Gastrocnemius medialis (tissue), 4 donors: ENCODE measurements at regions not wholly inside any gene's neighbourhood (a gene's known extent, or its start where the extent isn't known, plus 50 kb on each side); places are given as distances from the start of the nearest gene placed in this dataset.
"Not testable (repeated sequence)": the region's sequence is repeated elsewhere in the genome, so short reads cannot be mapped to it uniquely, and the experiment has no call there.

Experiments
- ATAC-seq, 2 donors: fragments of 150-250 bp; one replicate each; pipeline ENCODE4 v1.9.1; 2016
- DNase-seq, 2 donors: peaks; one replicate each; pipeline ENCODE4 v3.0.0-alpha.2; 2019
- H3K27ac ChIP-seq, 4 donors: fragments of 200-600 bp; sonication (generic); 1 replicate in 1 of 4; 2 replicates in 3 of 4; pipeline ENCODE4 v1.5.1; 2016 to 2018; ENCODE audit warnings: mild to moderate bottlenecking in 2 of 4, moderate library complexity in 1 of 4
- H3K27me3 ChIP-seq, 3 donors: fragments of 200-600 bp; sonication (generic) in 2 of 3; 1 replicate in 1 of 3; 2 replicates in 2 of 3; pipeline versions ENCODE4 v1.5.1 to v1.6.0; 2016 to 2019; ENCODE audit warnings: mild to moderate bottlenecking in 1 of 3, moderate library complexity in 1 of 3
- H3K36me3 ChIP-seq, 2 donors: fragments of 200-600 bp; sonication (generic) in 1 of 2; one replicate each; pipeline ENCODE4 v1.5.1; 2017 to 2018
- H3K4me1 ChIP-seq, 2 donors: fragments of 200-600 bp; sonication (generic) in 1 of 2; one replicate each; pipeline ENCODE4 v1.5.1; 2016 to 2017; ENCODE audit warnings: mild to moderate bottlenecking in 2 of 2
- H3K4me3 ChIP-seq, 4 donors: fragments of 200-600 bp; sonication (generic) in 3 of 4; 1 replicate in 1 of 4; 2 replicates in 3 of 4; pipeline ENCODE4 v1.5.1; 2016 to 2019; ENCODE audit warnings: mild to moderate bottlenecking in 2 of 4
- H3K9me3 ChIP-seq, 3 donors: fragments of 200-600 bp; sonication (generic) in 2 of 3; 1 replicate in 1 of 3; 2 replicates in 2 of 3; pipeline ENCODE4 v1.5.1; 2016 to 2019
- CTCF ChIP-seq, 5 experiments: fragments of 450-650 bp in 3 of 5; fragments of 200-600 bp in 2 of 5; sonication (generic) in 2 of 5; IDR thresholded peaks in 4 of 5; conservative IDR thresholded peaks in 1 of 5; 1 replicate in 4 of 5; 2 replicates in 1 of 5; pipeline ENCODE4 v1.5.1; 2016 to 2019; ENCODE audit warnings: antibody characterized with exemption in 5 of 5, mild to moderate bottlenecking in 3 of 5, moderate library complexity in 3 of 5
- POLR2A ChIP-seq, 2 donors: fragments of 450-650 bp; IDR thresholded peaks; one replicate each; pipeline ENCODE4 v1.6.1; 2017; ENCODE audit warnings: antibody characterized with exemption in 2 of 2, mild to moderate bottlenecking in 2 of 2, moderate library complexity in 2 of 2
- in situ Hi-C, 4 donors: fragments of 200-750 bp; cut with MboI; loops; one replicate each; pipeline versions ENCODE4 v1.15.0 to v1.8.0; 2017; ENCODE audit warnings: low sequenced_read_pairs in 4 of 4
- intact Hi-C: fragments of 100-400 bp; cut with DNase I; formaldehyde crosslinking; loops from one replicate; pipeline ENCODE4 v1.15.1; 2023; ENCODE audit warnings: low total_unique reads

GRCh38 chr2:16101196-16101595, 160.8 kb downstream of the MYCN start:
- ATAC-seq = no peak
- Histone ChIP-seq H3K27ac (no peak overlapping the region), H3K4me3 (no peak overlapping the region), H3K9me3 (no peaks in the 10 kb centered on the region), H3K27me3 (no peaks in the 10 kb centered on the region), H3K4me1 (no peaks in the 10 kb centered on the region), H3K36me3 (no peaks in the 10 kb centered on the region)
- intact Hi-C loops (no loop called here), in situ Hi-C loops (no loop called here)
- TF ChIP-seq POLR2A (IDR thresholded peaks at IDR 0.05) = no peak
- no peak for TF ChIP-seq CTCF (IDR thresholded peaks at IDR 0.05 in 4 of 5, conservative IDR thresholded peaks at IDR 0.05 in 1 of 5)
- DNase-seq = no peak

- no peak overlapping the region for H3K4me3 ChIP-seq
- in situ Hi-C loops = no loop called here
- intact Hi-C loops = no loop called here
Observed at GRCh38 chr2:16100006-16100405, 159.7 kb downstream of the MYCN start.

GRCh38 chr2:16099326-16099725, 159.0 kb downstream of the MYCN start:
- TF ChIP-seq CTCF (IDR thresholded peaks at IDR 0.05 in 4 of 5, conservative IDR thresholded peaks at IDR 0.05 in 1 of 5) = no peak
- no peak for TF ChIP-seq POLR2A (IDR thresholded peaks at IDR 0.05)
- Histone ChIP-seq H3K9me3 (no peaks in the 10 kb centered on the region), H3K27ac (no peak overlapping the region), H3K4me3 (no peak overlapping the region), H3K27me3 (no peaks in the 10 kb centered on the region), H3K4me1 (no peaks in the 10 kb centered on the region), H3K36me3 (no peaks in the 10 kb centered on the region)
- in situ Hi-C loops (no loop called here), intact Hi-C loops (no loop called here)
- DNase-seq (no peak), ATAC-seq (no peak)

More at GRCh38 chr2:16100006-16100405, 159.7 kb downstream of the MYCN start:
- H3K27ac ChIP-seq = no peak overlapping the region
- H3K27me3 ChIP-seq = no peaks in the 10 kb centered on the region
- no peaks in the 10 kb centered on the region for H3K9me3 ChIP-seq
- DNase-seq (no peak), ATAC-seq (no peak)
- no peaks in the 10 kb centered on the region for H3K4me1 ChIP-seq
- H3K36me3 ChIP-seq = no peaks in the 10 kb centered on the region
- TF ChIP-seq CTCF (IDR thresholded peaks at IDR 0.05 in 4 of 5, conservative IDR thresholded peaks at IDR 0.05 in 1 of 5) (no peak), POLR2A (IDR thresholded peaks at IDR 0.05) (no peak)

GRCh38 chr2:16096962-16097361, 156.6 kb downstream of the MYCN start:
- no peak overlapping the region for H3K27ac ChIP-seq
- no peaks in the 10 kb centered on the region for H3K4me1 ChIP-seq
- ATAC-seq (no peak), DNase-seq (no peak)
- in situ Hi-C loops (no loop called here), intact Hi-C loops (no loop called here)
- TF ChIP-seq CTCF (IDR thresholded peaks at IDR 0.05 in 4 of 5, conservative IDR thresholded peaks at IDR 0.05 in 1 of 5) (no peak), POLR2A (IDR thresholded peaks at IDR 0.05) (no peak)
- no peak overlapping the region for H3K4me3 ChIP-seq
- H3K36me3 ChIP-seq = no peaks in the 10 kb centered on the region
- no peaks in the 10 kb centered on the region for H3K9me3 ChIP-seq
- no peaks in the 10 kb centered on the region for H3K27me3 ChIP-seq

GRCh38 chr2:16095483-16095882, 155.1 kb downstream of the MYCN start:
- H3K27me3 ChIP-seq, in situ Hi-C loops, DNase-seq, H3K4me3 ChIP-seq, H3K9me3 ChIP-seq, intact Hi-C loops, ATAC-seq, H3K27ac ChIP-seq, H3K36me3 ChIP-seq, H3K4me1 ChIP-seq: not testable (repeated sequence)
